Osteoblast (primary cell): ENCODE measurements at regions not wholly inside any gene's neighbourhood (a gene's known extent, or its start where the extent isn't known, plus 50 kb on each side); places are given as distances from the start of the nearest gene placed in this dataset.

Experiments used
- DNase-seq: peaks from one replicate; pipeline ENCODE4 v3.0.0; 2011; ENCODE audit warnings: low spot score, mixed read lengths; ENCODE audit not compliant: insufficient read length; ENCODE audit errors: missing footprints
- H2AFZ ChIP-seq: 2 replicates; pipeline ENCODE4 v1.6.0; 2011; ENCODE audit warnings: mild to moderate bottlenecking, low read length
- H3K27ac ChIP-seq: 2 replicates; pipeline ENCODE4 v1.5.1; 2011; ENCODE audit warnings: mild to moderate bottlenecking, low read depth, low read length, moderate library complexity
- H3K27me3 ChIP-seq: 2 replicates; pipeline ENCODE4 v1.6.0; 2012; ENCODE audit warnings: mild to moderate bottlenecking, control low read depth, inconsistent platforms, low read length, moderate library complexity; ENCODE audit not compliant: insufficient read depth
- H3K36me3 ChIP-seq: 2 replicates; pipeline ENCODE4 v1.5.1; 2011; ENCODE audit warnings: mild to moderate bottlenecking, low read length, control low read depth, moderate library complexity; ENCODE audit not compliant: insufficient read depth
- H3K4me1 ChIP-seq: 2 replicates; pipeline ENCODE4 v1.5.1; 2011; ENCODE audit warnings: mild to moderate bottlenecking, low read length, control low read depth, moderate library complexity; ENCODE audit not compliant: insufficient read depth
- H3K4me2 ChIP-seq: 2 replicates; pipeline ENCODE4 v1.6.0; 2011; ENCODE audit warnings: mild to moderate bottlenecking, low read length; ENCODE audit not compliant: insufficient read depth
- H3K4me3 ChIP-seq: fragments of 200-600 bp; sonication (generic); 3 replicates; pipeline ENCODE4 v1.5.1; 2012; ENCODE audit warnings: mild to moderate bottlenecking, low read length, inconsistent platforms; ENCODE audit not compliant: insufficient read depth
- H3K79me2 ChIP-seq: 2 replicates; pipeline ENCODE4 v1.6.0; 2012; ENCODE audit warnings: mild to moderate bottlenecking, low read length, control low read depth, inconsistent platforms; ENCODE audit not compliant: insufficient read depth
- H3K9me3 ChIP-seq: 2 replicates; pipeline ENCODE4 v1.5.1; 2011; ENCODE audit warnings: low read depth, low read length, control low read depth
- H4K20me1 ChIP-seq: 2 replicates; pipeline ENCODE4 v1.6.0; 2012; ENCODE audit warnings: mild to moderate bottlenecking, low read length, control low read depth; ENCODE audit not compliant: insufficient read depth
- CTCF ChIP-seq: IDR thresholded peaks from 2 replicates; pipeline ENCODE4 v1.5.1; 2011; ENCODE audit warnings: mild to moderate bottlenecking, low read depth, low read length, moderate library complexity; ENCODE audit errors: extremely low read depth

DNA sequence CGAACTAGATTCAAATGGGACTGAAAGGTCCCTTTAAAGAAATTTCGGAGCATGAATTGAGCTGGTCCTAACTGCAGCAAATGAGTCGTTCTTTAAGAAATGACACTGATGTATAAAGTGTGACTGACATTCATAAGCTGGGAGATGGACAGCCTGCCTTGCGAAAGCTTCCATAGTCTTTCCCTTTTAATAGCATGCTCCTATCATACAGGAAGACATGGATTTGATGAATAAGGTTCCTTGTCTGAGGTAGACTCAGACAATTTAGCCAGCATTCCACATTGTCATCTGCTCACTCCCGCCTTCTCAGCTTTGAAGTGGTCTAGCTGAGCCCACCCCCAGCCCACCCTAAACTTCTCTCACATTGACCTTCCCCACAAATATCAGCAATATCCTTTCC, 264.9 kb downstream of the TSN start:
- no peak for DNase-seq
- Histone ChIP-seq H3K4me1 (no peaks in the 10 kb centered on the region), H2AFZ (no peak overlapping the region), H3K4me3 (no peak overlapping the region), H3K27ac (no peak overlapping the region), H3K27me3 (no peaks in the 10 kb centered on the region), H3K4me2 (no peak overlapping the region), H3K36me3 (no peaks in the 10 kb centered on the region), H4K20me1 (no peaks in the 10 kb centered on the region), H3K9me3 (no peaks in the 10 kb centered on the region), H3K79me2 (no peaks in the 10 kb centered on the region)
- no peak for TF ChIP-seq CTCF

DNA sequence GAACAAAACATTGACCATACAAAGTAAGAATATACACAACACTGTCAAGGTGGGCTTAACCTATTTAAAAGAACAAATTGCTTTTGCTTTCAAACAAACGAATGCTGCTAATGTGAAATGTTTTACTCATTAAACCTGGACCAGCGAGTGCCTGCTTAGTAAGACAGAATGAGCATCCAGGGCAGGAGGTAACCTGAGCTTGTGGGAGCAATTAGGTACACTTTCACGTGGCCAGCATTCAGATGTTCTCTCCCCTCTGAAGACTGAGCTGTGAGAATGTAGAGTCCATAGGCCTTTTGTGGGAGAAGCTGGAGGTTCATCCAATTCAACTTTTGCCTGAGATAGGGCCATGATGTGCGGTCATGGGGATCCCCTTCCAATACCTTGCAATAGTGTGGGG, 266.5 kb downstream of the TSN start:
- DNase-seq = no peak
- H3K36me3 ChIP-seq = no peaks in the 10 kb centered on the region
- H3K27ac ChIP-seq = no peak overlapping the region
- H3K4me2 ChIP-seq = no peak overlapping the region
- no peaks in the 10 kb centered on the region for H3K4me1 ChIP-seq
- H3K4me3 ChIP-seq = no peak overlapping the region
- no peaks in the 10 kb centered on the region for H3K79me2 ChIP-seq
- no peak for TF ChIP-seq CTCF
- no peaks in the 10 kb centered on the region for H3K27me3 ChIP-seq
- no peaks in the 10 kb centered on the region for H4K20me1 ChIP-seq
- no peak overlapping the region for H2AFZ ChIP-seq
- no peaks in the 10 kb centered on the region for H3K9me3 ChIP-seq

DNA sequence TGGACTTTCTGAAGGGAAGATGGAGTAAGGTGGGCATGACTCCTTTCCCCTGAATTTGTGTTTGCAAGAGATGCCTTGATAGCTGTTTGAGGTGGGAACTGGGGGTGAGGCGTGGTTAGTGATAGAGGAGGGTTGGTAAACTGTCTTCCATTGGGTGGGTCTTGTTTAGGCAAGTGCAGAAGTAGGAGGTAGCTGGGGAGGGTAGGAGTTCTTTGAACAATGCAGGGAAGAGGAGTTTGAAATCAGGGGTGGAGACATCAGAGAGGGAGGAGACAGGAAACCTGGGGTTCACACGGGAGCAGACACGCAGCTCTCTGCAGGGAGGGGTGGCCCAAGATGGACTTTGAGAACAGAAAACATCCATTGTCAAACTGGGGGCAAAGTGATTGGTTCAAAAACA, 267.1 kb downstream of the TSN start:
- H3K9me3 ChIP-seq = no peaks in the 10 kb centered on the region
- H3K4me3 ChIP-seq = no peak overlapping the region
- H4K20me1 ChIP-seq = no peaks in the 10 kb centered on the region
- no peak overlapping the region for H3K27ac ChIP-seq
- no peaks in the 10 kb centered on the region for H3K36me3 ChIP-seq
- TF ChIP-seq CTCF = no peak
- H3K4me1 ChIP-seq = no peaks in the 10 kb centered on the region
- H2AFZ ChIP-seq = no peak overlapping the region
- no peak overlapping the region for H3K4me2 ChIP-seq
- DNase-seq = no peak
- H3K79me2 ChIP-seq = no peaks in the 10 kb centered on the region
- H3K27me3 ChIP-seq = no peaks in the 10 kb centered on the region

- H3K4me2 ChIP-seq = no peak overlapping the region
- no peaks in the 10 kb centered on the region for H3K36me3 ChIP-seq
- H3K27me3 ChIP-seq = no peaks in the 10 kb centered on the region
- no peak for DNase-seq
- H4K20me1 ChIP-seq = no peaks in the 10 kb centered on the region
- no peak overlapping the region for H3K4me3 ChIP-seq
- TF ChIP-seq CTCF = no peak
- no peaks in the 10 kb centered on the region for H3K9me3 ChIP-seq
- H3K79me2 ChIP-seq = no peaks in the 10 kb centered on the region
- H3K4me1 ChIP-seq = peaks cover 7% of the 10 kb centered on the region
- no peak overlapping the region for H3K27ac ChIP-seq
- no peak overlapping the region for H2AFZ ChIP-seq
Observed at GRCh38 chr2:122023059-122023864, 267.8 kb downstream of the TSN start.
